Activated naive CD8-positive, alpha-beta T cell treated with anti-CD3 and anti-CD28 coated beads, Interleukin-2, amount 50 U/mL, for 24 hours (primary cell): ENCODE measurements at regions not wholly inside any gene's neighbourhood (a gene's known extent, or its start where the extent isn't known, plus 50 kb on each side); places are given as distances from the start of the nearest gene placed in this dataset.

Experiments
- ATAC-seq: fragments of 150-1000 bp; cut with Tn5 transposase; one replicate; pipeline ENCODE4 v1.10.0; 2021
- DNase-seq: peaks from one replicate; pipeline ENCODE4 v3.0.0; 2021
- H3K27ac Mint-ChIP-seq: one replicate; pipeline ENCODE4 v1.8.0; 2021; ENCODE audit warnings: mild to moderate bottlenecking, mixed read lengths
- H3K27me3 Mint-ChIP-seq: one replicate; pipeline ENCODE4 v1.8.0; 2021; ENCODE audit warnings: mixed read lengths
- H3K36me3 Mint-ChIP-seq: one replicate; pipeline ENCODE4 v1.8.0; 2021; ENCODE audit warnings: low read depth, mixed read lengths
- H3K4me1 Mint-ChIP-seq: one replicate; pipeline ENCODE4 v1.8.0; 2021; ENCODE audit warnings: mixed read lengths
- H3K4me3 Mint-ChIP-seq: one replicate; pipeline ENCODE4 v1.8.0; 2021; ENCODE audit warnings: mild to moderate bottlenecking, moderate library complexity, mixed read lengths
- H3K9me3 Mint-ChIP-seq: one replicate; pipeline ENCODE4 v1.8.0; 2021; ENCODE audit warnings: mixed read lengths

GRCh38 chr11:15638386-15638787, 523.7 kb downstream of the INSC start:
- Mint-ChIP-seq H3K4me3 (no peak overlapping the region), H3K27ac (no peak overlapping the region), H3K4me1 (no peaks in the 10 kb centered on the region), H3K27me3 (peaks cover 8% of the 10 kb centered on the region), H3K9me3 (no peaks in the 10 kb centered on the region), H3K36me3 (no peaks in the 10 kb centered on the region)
- DNase-seq, result no peak
- no peak for ATAC-seq

GRCh38 chr11:15640318-15640717, 525.6 kb downstream of the INSC start:
- Mint-ChIP-seq H3K4me3 (no peak overlapping the region), H3K27ac (no peak overlapping the region), H3K36me3 (no peaks in the 10 kb centered on the region), H3K27me3 (no peaks in the 10 kb centered on the region), H3K4me1 (no peaks in the 10 kb centered on the region), H3K9me3 (no peaks in the 10 kb centered on the region)
- DNase-seq, result no peak
- ATAC-seq, result no peak

DNA sequence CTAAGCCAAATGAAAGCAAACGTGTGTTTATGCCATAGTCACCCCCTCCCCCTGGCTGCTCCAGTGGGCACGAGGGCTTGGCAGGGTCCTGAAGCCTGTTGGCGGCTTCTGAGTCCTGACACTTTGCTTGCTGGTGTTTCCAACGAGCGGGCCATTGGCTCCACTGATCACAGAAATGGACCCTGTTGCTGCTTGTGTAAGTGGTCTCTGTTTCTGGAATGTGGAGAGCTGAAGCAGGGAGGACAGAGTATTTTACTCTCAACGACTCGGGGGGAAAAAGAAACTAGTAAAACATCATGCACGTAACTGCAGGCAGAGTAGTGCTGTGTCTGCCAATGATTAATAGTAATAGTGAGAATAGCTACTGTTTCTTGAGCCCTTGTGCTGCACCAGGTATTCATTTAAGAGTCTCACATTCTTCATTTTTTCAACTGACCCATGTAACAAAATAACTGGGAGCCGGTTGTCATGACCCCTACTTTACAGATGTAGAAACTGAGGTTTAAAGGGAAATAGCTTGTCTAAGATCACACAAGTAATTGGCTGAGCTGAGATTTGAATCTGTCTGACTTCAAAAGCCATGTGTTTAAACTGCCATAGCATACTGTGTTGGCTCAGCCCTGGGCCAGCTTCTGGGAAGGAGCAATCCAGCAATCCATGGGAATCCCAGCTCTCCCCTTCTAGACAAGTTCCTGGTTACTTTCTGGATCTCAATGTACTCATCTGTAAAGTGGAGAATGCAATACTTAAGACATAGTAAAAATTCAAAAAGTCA, 526.7 kb downstream of the INSC start:
- H3K27ac Mint-ChIP-seq, result no peak overlapping the region

GRCh38 chr11:15645201-15645600, 530.5 kb downstream of the INSC start:
- Mint-ChIP-seq H3K4me1 (no peaks in the 10 kb centered on the region), H3K36me3 (no peaks in the 10 kb centered on the region), H3K4me3 (no peak overlapping the region), H3K27me3 (peaks cover 3% of the 10 kb centered on the region), H3K27ac (no peak overlapping the region), H3K9me3 (no peaks in the 10 kb centered on the region)
- ATAC-seq (no peak), DNase-seq (no peak)

More for the DNA sequence above, 526.7 kb downstream of the INSC start:
- no peak overlapping the region for H3K4me3 Mint-ChIP-seq
- ATAC-seq (no peak), DNase-seq (no peak)
- H3K9me3 Mint-ChIP-seq, result no peaks in the 10 kb centered on the region
- no peaks in the 10 kb centered on the region for H3K4me1 Mint-ChIP-seq
- no peaks in the 10 kb centered on the region for H3K27me3 Mint-ChIP-seq
- no peaks in the 10 kb centered on the region for H3K36me3 Mint-ChIP-seq

DNA sequence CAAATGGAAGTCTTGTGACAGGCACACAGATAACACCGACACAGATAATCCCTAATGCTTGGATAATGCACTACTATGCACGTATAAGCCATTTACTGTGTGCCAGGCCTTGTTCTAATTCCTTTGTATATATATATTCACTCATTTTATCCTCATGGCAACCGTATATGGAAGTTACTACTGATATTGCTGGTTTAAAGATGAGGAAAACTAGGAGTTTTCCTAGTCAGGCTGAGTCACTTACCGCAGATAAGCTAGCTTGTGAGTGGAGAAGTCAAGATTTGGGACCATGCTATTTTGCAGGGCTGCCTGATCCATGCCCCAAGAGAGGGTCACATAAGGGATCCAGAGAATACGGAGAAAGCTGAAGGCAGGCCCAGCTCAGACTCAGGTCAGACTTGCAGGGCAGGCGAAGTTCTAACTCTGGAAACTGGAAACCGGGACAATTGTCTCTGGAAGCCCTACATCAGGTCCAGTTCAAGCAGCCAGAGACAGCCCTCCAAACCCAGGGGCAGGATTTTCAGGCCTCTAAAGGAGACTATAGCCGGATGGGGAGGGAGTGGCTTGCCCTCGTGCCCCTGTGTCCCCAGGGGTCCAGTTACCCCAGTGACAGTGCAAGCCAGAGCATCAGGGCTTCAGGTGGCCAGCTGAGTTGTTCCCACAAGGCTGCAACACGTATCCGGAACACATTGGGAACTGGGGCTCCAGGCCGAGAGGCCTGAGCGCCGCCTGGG, 534.8 kb downstream of the INSC start:
- no peaks in the 10 kb centered on the region for H3K9me3 Mint-ChIP-seq
- DNase-seq, result no peak
- peaks cover 26% of the 10 kb centered on the region for H3K27me3 Mint-ChIP-seq
- no peak overlapping the region for H3K4me3 Mint-ChIP-seq
- H3K4me1 Mint-ChIP-seq, result peaks cover 6% of the 10 kb centered on the region
- H3K27ac Mint-ChIP-seq, result no peak overlapping the region
- H3K36me3 Mint-ChIP-seq, result no peaks in the 10 kb centered on the region
- ATAC-seq, result no peak

GRCh38 chr11:15650105-15650938, 535.6 kb downstream of the INSC start:
- ATAC-seq, result peak; percentile 83
- Mint-ChIP-seq H3K4me3 (no peak overlapping the region), H3K27ac (no peak overlapping the region), H3K9me3 (no peaks in the 10 kb centered on the region), H3K36me3 (no peaks in the 10 kb centered on the region), H3K27me3 (peaks cover 26% of the 10 kb centered on the region), H3K4me1 (peaks cover 6% of the 10 kb centered on the region)
- peak; percentile 79 for DNase-seq

DNA sequence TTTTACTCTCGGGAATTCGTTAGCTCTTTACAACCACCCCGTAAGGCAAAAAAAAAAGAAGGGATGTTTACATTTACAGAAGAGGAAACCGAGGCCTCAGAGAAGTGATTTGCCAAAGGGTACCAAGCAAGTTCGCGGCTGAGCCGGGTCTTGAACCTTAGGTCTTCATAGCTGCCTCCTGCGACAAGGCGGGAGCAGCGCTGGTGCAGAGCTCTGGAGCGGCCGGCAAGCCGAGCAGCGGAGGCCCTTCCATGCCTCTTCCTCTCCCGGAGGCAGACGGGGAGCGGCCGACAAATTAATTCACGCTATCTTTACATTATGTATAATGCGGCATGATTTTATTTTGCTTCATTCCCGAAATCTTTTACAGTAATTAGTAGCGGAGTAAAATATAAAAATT, 536.3 kb downstream of the INSC start:
- ATAC-seq, result no peak

DNA sequence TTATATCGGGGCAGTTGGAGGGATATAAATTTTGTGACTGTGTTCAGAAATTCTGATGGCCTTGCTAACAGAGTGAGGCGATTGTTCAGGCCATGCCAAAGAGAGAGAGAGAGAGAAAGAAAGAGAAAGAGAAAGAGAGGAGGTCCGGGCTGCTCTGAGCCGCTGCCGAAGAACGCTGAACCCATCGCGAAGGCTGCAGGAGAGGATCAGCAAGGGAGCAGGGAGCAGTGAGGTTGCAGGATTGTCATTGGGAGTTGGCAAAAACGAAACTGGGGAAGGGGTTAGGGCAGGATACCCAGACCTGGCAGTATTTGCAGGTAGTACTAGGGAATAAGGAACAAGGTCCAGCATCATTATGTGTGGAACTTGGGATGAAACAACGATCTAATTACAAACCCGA, 537.1 kb downstream of the INSC start:
- Mint-ChIP-seq H3K9me3 (no peaks in the 10 kb centered on the region), H3K27ac (no peak overlapping the region), H3K36me3 (no peaks in the 10 kb centered on the region), H3K27me3 (peaks cover 26% of the 10 kb centered on the region), H3K4me1 (peaks cover 6% of the 10 kb centered on the region), H3K4me3 (no peak overlapping the region)
- ATAC-seq (no peak), DNase-seq (no peak)

More for the DNA sequence above, 536.3 kb downstream of the INSC start:
- Mint-ChIP-seq H3K36me3 (no peaks in the 10 kb centered on the region), H3K4me3 (no peak overlapping the region), H3K9me3 (no peaks in the 10 kb centered on the region), H3K27ac (no peak overlapping the region), H3K4me1 (peaks cover 6% of the 10 kb centered on the region), H3K27me3 (peaks cover 26% of the 10 kb centered on the region)
- DNase-seq, result no peak

DNA sequence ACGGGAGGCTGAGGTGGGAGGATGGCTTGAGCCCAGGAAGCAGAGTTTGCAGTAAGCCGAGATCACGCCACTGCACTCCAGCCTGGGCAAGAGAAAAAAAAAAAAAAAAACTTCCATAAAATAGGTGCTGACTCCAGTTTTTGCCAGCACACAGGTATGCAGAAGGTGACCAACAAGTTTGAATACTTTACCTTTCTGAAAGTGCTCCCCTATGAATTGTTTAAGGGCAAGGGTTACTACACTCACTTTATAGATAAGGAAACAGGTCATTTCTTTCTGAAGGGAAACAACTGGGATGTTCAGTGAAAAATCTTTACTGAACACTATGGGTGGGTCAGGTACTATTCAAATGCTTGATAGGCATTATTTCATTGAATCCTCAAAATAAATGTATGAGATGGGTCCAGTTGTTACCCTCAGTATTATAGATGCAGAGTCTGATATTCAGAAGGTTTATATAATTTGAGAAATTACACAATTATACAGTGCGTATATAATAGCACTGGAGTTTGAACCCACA, 538.5 kb downstream of the INSC start:
- H3K36me3 Mint-ChIP-seq, result no peaks in the 10 kb centered on the region
- H3K27ac Mint-ChIP-seq, result no peak overlapping the region
- ATAC-seq (no peak), DNase-seq (no peak)
- no peaks in the 10 kb centered on the region for H3K9me3 Mint-ChIP-seq
- H3K27me3 Mint-ChIP-seq, result peaks cover 26% of the 10 kb centered on the region
- H3K4me3 Mint-ChIP-seq, result no peak overlapping the region
- H3K4me1 Mint-ChIP-seq, result peaks cover 6% of the 10 kb centered on the region

GRCh38 chr11:15654451-15654850, 539.7 kb downstream of the INSC start:
- ATAC-seq, result no peak
- peaks cover 23% of the 10 kb centered on the region for H3K27me3 Mint-ChIP-seq

GRCh38 chr11:15655552-15655951, 540.8 kb downstream of the INSC start:
- H3K27me3 Mint-ChIP-seq, result peaks cover 23% of the 10 kb centered on the region
- DNase-seq (no peak), ATAC-seq (no peak)
- peaks cover 3% of the 10 kb centered on the region for H3K4me1 Mint-ChIP-seq
- H3K4me3 Mint-ChIP-seq, result no peak overlapping the region
- no peak overlapping the region for H3K27ac Mint-ChIP-seq
- no peaks in the 10 kb centered on the region for H3K9me3 Mint-ChIP-seq
- H3K36me3 Mint-ChIP-seq, result no peaks in the 10 kb centered on the region

More at GRCh38 chr11:15654451-15654850, 539.7 kb downstream of the INSC start:
- H3K36me3 Mint-ChIP-seq, result no peaks in the 10 kb centered on the region
- peaks cover 6% of the 10 kb centered on the region for H3K4me1 Mint-ChIP-seq
- no peak overlapping the region for H3K4me3 Mint-ChIP-seq
- H3K9me3 Mint-ChIP-seq, result no peaks in the 10 kb centered on the region
- DNase-seq, result no peak
- H3K27ac Mint-ChIP-seq, result no peak overlapping the region

DNA sequence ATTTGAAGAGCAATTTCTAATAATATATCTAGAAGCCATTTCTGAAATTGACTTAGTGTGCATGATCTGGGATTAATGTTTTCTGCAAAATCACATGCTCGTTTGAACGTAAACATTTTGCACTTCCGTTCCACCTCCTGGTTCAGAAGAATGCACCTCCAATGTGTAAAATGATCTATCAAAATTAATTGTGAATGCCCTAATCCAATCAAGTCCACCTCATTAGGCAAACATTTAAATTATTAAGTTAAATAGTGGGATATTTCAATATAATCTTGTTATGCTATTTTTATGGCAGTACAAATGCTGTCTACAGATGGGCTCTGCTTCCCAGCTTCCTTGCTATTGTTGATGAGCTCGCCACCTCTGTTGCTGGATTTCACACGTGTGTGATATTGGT, 542.5 kb downstream of the INSC start:
- H3K4me1 Mint-ChIP-seq, result no peaks in the 10 kb centered on the region
- no peak overlapping the region for H3K4me3 Mint-ChIP-seq
- DNase-seq, result no peak
- no peak for ATAC-seq
- no peak overlapping the region for H3K27ac Mint-ChIP-seq
- no peaks in the 10 kb centered on the region for H3K36me3 Mint-ChIP-seq
- H3K9me3 Mint-ChIP-seq, result no peaks in the 10 kb centered on the region
- peaks cover 8% of the 10 kb centered on the region for H3K27me3 Mint-ChIP-seq

DNA sequence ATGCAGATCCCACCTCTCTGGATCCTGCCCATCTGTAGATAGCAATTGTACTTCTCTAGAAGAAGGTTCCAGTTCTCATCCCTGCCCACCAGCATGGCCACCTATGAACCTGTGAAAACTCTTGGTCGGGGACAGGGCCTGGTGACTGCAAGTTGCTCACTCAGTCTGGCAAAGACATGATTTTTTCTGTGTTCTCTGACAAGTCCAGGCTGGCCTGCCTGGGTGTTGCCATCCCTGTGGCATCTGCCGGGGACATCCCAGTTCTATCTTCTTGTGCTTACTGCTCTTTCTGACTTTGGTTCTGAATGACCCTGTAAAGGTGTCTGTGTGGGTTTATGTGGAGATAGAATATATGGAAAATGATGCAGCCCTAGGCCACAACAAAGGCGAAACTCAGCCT, 545.8 kb downstream of the INSC start:
- no peak overlapping the region for H3K27ac Mint-ChIP-seq
- no peaks in the 10 kb centered on the region for H3K27me3 Mint-ChIP-seq
- H3K9me3 Mint-ChIP-seq, result no peaks in the 10 kb centered on the region
- H3K36me3 Mint-ChIP-seq, result no peaks in the 10 kb centered on the region
- DNase-seq, result no peak
- H3K4me3 Mint-ChIP-seq, result no peak overlapping the region
- H3K4me1 Mint-ChIP-seq, result no peaks in the 10 kb centered on the region
- no peak for ATAC-seq

DNA sequence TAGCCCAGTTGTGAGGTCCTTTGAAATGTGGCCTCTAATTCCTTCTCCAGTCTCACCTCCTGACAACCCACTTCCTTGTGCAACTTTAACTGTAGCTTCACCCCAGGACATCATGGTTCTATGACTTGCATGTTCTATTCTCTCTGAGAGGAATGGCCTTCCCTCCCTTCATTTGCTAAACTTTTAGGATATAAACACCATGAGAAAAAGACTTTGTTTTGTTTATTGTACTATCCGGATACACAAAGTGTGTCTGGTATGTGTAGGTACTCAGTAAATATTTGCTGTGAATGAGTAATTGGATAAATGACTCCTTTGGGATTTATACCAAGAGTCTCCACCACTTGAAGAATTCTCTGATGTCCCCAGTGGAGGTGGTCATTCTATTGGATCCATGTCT, 547.6 kb downstream of the INSC start:
- no peaks in the 10 kb centered on the region for H3K4me1 Mint-ChIP-seq
- ATAC-seq, result no peak

More for the DNA sequence above, 547.6 kb downstream of the INSC start:
- Mint-ChIP-seq H3K36me3 (no peaks in the 10 kb centered on the region), H3K4me3 (no peak overlapping the region), H3K9me3 (no peaks in the 10 kb centered on the region), H3K27ac (no peak overlapping the region), H3K27me3 (no peaks in the 10 kb centered on the region)
- DNase-seq, result no peak
